Activated naive CD8-positive, alpha-beta T cell treated with anti-CD3 and anti-CD28 coated beads, Interleukin-2, amount 50 U/mL, for 16 hours (primary cell): ENCODE measurements at regions not wholly inside any gene's neighbourhood (a gene's known extent, or its start where the extent isn't known, plus 50 kb on each side); places are given as distances from the start of the nearest gene placed in this dataset.
"Not testable (repeated sequence)": the region's sequence is repeated elsewhere in the genome, so short reads cannot be mapped to it uniquely, and the experiment has no call there.

ENCODE experiments used
- DNase-seq: peaks from one replicate; pipeline ENCODE4 v3.0.0-alpha.2; 2020; ENCODE audit warnings: low read depth, low spot score

- no peak for DNase-seq
These were observed 128.4 kb upstream of the LYPLAL1 start for GRCh38 chr1:219045246-219045645.

- DNase-seq, result no peak
These were observed 124.2 kb upstream of the LYPLAL1 start for GRCh38 chr1:219049501-219049900.

GRCh38 chr1:219050086-219050821, 123.4 kb upstream of the LYPLAL1 start:
- no peak for DNase-seq

- DNase-seq, result no peak
These were observed 122.9 kb upstream of the LYPLAL1 start for GRCh38 chr1:219050822-219051125.

GRCh38 chr1:219051547-219051946, 122.1 kb upstream of the LYPLAL1 start:
- no peak for DNase-seq

GRCh38 chr1:219058891-219059820, 114.5 kb upstream of the LYPLAL1 start:
- DNase-seq, result no peak

- no peak for DNase-seq
These were observed 112.9 kb upstream of the LYPLAL1 start for GRCh38 chr1:219060798-219061197.

- no peak for DNase-seq
These were observed 111.5 kb upstream of the LYPLAL1 start for GRCh38 chr1:219062161-219062560.

GRCh38 chr1:219066098-219066497, 107.6 kb upstream of the LYPLAL1 start:
- DNase-seq, result no peak

- no peak for DNase-seq
These were observed 106.9 kb upstream of the LYPLAL1 start for GRCh38 chr1:219066631-219067349.

- no peak for DNase-seq
These were observed 106.3 kb upstream of the LYPLAL1 start for GRCh38 chr1:219067350-219067712.

GRCh38 chr1:219070395-219070794, 103.3 kb upstream of the LYPLAL1 start:
- not testable (repeated sequence) for DNase-seq

- no peak for DNase-seq
These were observed 102.5 kb upstream of the LYPLAL1 start for GRCh38 chr1:219071209-219071608.

- no peak for DNase-seq
These were observed 101.3 kb upstream of the LYPLAL1 start for GRCh38 chr1:219072329-219072728.

- no peak for DNase-seq
These were observed 99.5 kb upstream of the LYPLAL1 start for GRCh38 chr1:219074084-219074728.

- no peak for DNase-seq
These were observed 98.4 kb upstream of the LYPLAL1 start for GRCh38 chr1:219075121-219075879.

GRCh38 chr1:219076326-219076937, 97.2 kb upstream of the LYPLAL1 start:
- no peak for DNase-seq

- not testable (repeated sequence) for DNase-seq
These were observed 95.9 kb upstream of the LYPLAL1 start for GRCh38 chr1:219077767-219078166.

GRCh38 chr1:219081943-219082925, 91.4 kb upstream of the LYPLAL1 start:
- DNase-seq, result no peak
